Vagina (tissue), 2 donors: ENCODE measurements at regions not wholly inside any gene's neighbourhood (a gene's known extent, or its start where the extent isn't known, plus 50 kb on each side); places are given as distances from the start of the nearest gene placed in this dataset.

Experiments
- DNase-seq, 2 donors: peaks; one replicate each; pipeline ENCODE4 v3.0.0-alpha.2; 2017; ENCODE audit errors: extremely low spot score in 2 of 2
- H3K27ac ChIP-seq: fragments of 200-600 bp; sonication (generic); one replicate; pipeline ENCODE4 v1.5.1; 2019
- H3K27me3 ChIP-seq: fragments of 200-600 bp; sonication (generic); one replicate; pipeline ENCODE4 v1.5.1; 2019
- H3K36me3 ChIP-seq, 2 donors: fragments of 200-600 bp; sonication (generic); one replicate each; pipeline ENCODE4 v1.5.1; 2017 to 2019
- H3K4me1 ChIP-seq: fragments of 200-600 bp; sonication (generic); one replicate; pipeline ENCODE4 v1.5.1; 2019
- H3K4me3 ChIP-seq, 2 donors: fragments of 200-600 bp; sonication (generic); 1 replicate in 1 of 2; 2 replicates in 1 of 2; pipeline ENCODE4 v1.5.1; 2016 to 2019
- H3K9me3 ChIP-seq: fragments of 200-600 bp; sonication (generic); one replicate; pipeline ENCODE4 v1.5.1; 2019
- POLR2A ChIP-seq, 2 donors: fragments of 450-650 bp; IDR thresholded peaks; one replicate each; pipeline ENCODE4 v1.6.1; 2017; ENCODE audit warnings: antibody characterized with exemption in 2 of 2, mild to moderate bottlenecking in 2 of 2, moderate library complexity in 2 of 2
- POLR2AphosphoS5 ChIP-seq, 2 donors: sonication (generic); formaldehyde crosslinking; IDR thresholded peaks; one replicate each; pipeline ENCODE4 v1.9.0; 2017; ENCODE audit warnings: antibody characterized with exemption in 2 of 2, mild to moderate bottlenecking in 2 of 2, low read depth in 1 of 2; ENCODE audit not compliant: insufficient read depth in 1 of 2
- intact Hi-C: fragments of 100-400 bp; cut with DNase I; formaldehyde crosslinking; loops from one replicate; pipeline ENCODE4 v1.15.1; 2023
- TF ChIP-seq, protein P1 (sequence below), 3 experiments: fragments of 450-650 bp in 2 of 3; fragments of 200-600 bp in 1 of 3; sonication (generic) in 1 of 3; IDR thresholded peaks; one replicate each; pipeline ENCODE4 v1.5.1; 2017 to 2019; ENCODE audit warnings: antibody characterized with exemption in 3 of 3, mild to moderate bottlenecking in 2 of 3, moderate library complexity in 2 of 3

DNA sequence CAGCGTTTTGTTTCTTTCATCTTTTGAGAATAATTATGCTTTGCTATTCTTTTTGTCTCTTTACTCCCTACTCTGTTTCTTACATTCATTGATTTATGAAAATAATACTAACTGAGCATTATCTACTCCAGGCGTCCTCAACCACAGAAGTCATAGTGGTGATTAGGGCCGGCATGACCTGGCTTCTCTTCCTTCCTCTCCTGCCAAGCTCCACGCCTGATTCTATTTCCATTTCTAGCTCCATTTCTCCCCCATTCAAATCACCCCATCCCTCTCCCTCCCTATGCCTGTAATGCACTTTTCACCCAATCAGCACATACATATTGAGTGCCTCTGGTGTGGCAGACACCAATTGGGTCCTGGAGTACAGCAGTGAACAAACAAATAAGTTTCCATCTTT, 183.2 kb upstream of the GPR12 start:
- no peak for DNase-seq
- Histone ChIP-seq H3K27me3 (no peaks in the 10 kb centered on the region), H3K9me3 (no peaks in the 10 kb centered on the region), H3K4me1 (no peaks in the 10 kb centered on the region), H3K36me3 (no peaks in the 10 kb centered on the region), H3K27ac (no peak overlapping the region), H3K4me3 (no peak overlapping the region)
- TF ChIP-seq, protein P1, sequence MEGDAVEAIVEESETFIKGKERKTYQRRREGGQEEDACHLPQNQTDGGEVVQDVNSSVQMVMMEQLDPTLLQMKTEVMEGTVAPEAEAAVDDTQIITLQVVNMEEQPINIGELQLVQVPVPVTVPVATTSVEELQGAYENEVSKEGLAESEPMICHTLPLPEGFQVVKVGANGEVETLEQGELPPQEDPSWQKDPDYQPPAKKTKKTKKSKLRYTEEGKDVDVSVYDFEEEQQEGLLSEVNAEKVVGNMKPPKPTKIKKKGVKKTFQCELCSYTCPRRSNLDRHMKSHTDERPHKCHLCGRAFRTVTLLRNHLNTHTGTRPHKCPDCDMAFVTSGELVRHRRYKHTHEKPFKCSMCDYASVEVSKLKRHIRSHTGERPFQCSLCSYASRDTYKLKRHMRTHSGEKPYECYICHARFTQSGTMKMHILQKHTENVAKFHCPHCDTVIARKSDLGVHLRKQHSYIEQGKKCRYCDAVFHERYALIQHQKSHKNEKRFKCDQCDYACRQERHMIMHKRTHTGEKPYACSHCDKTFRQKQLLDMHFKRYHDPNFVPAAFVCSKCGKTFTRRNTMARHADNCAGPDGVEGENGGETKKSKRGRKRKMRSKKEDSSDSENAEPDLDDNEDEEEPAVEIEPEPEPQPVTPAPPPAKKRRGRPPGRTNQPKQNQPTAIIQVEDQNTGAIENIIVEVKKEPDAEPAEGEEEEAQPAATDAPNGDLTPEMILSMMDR (IDR thresholded peaks at IDR 0.05) = no peak
- no peak for TF ChIP-seq POLR2AphosphoS5 (IDR thresholded peaks at IDR 0.05; ENCODE audit: insufficient read depth in 1 of 2, low read depth in 1 of 2)
- no peak for TF ChIP-seq POLR2A (IDR thresholded peaks at IDR 0.05)
- intact Hi-C loops = no loop called here

DNA sequence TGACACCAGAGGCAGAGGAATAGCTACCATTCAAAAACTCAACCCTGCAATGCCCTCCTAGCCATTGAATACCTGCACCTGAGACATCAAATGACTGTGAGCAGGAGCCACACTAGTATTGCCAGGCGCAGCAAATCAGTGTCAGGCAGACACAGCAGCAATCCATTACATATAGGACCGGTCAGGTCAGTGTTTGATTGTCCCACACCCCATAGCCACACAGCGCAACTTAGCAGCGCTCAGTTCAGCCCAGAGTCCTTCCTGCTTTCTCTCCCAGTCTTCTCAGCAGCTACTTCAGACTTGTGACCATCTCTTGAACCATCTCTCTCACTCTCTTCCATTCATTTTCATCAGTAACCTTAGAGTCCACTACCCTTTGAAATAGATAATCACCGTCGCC, 181.6 kb upstream of the GPR12 start:
- H3K4me3 ChIP-seq = no peak overlapping the region
- intact Hi-C loops = no loop called here
- TF ChIP-seq, protein P1 (IDR thresholded peaks at IDR 0.05) = no peak
- TF ChIP-seq POLR2A (IDR thresholded peaks at IDR 0.05) (no peak), POLR2AphosphoS5 (IDR thresholded peaks at IDR 0.05; ENCODE audit: insufficient read depth in 1 of 2, low read depth in 1 of 2) (no peak)
- no peaks in the 10 kb centered on the region for H3K4me1 ChIP-seq
- H3K36me3 ChIP-seq = no peaks in the 10 kb centered on the region
- no peaks in the 10 kb centered on the region for H3K9me3 ChIP-seq
- no peak for DNase-seq
- no peak overlapping the region for H3K27ac ChIP-seq
- no peaks in the 10 kb centered on the region for H3K27me3 ChIP-seq

DNA sequence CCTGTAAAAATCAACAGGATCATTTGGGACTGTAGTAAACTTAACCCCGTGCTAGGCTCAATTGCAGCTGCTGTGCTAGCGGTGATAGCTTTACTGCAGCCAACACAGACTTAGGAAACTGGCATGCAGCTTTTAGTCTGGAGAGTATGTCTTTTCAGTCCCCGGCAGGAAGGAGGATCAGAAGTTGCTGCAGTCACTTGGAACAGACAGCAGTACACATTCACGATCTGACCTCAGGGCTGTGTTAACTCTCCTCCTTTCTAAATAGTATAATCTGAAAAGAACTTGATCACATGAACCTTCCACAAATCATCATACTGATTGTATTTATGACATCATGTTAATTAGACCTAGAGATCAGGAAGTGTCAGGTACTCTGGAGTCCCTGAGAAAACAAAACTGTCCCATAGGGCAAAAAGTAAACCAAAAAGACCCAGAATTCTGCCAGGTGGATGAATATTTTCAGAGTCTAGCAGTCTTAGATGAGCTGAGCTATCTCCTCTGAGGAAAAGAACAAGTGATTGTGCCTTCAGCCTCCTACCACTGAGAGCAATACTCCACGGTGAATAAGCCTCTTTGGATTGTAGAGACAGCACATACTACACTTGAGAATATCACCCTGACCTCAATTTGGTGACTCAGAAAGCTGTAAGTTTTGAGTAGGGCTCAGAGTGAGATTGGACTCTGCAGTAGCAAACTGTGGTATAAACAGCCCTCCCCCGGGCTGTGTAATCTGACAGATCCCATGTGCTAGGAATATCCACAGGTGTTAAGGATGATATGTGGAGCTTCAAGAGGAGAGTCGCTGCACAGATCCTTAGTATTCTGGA, 181.0 kb upstream of the GPR12 start:
- TF ChIP-seq POLR2AphosphoS5 (IDR thresholded peaks at IDR 0.05; ENCODE audit: insufficient read depth in 1 of 2, low read depth in 1 of 2) = no peak
- no peak for TF ChIP-seq POLR2A (IDR thresholded peaks at IDR 0.05)
- TF ChIP-seq, protein P1 (IDR thresholded peaks at IDR 0.05) = no peak
- Histone ChIP-seq H3K27me3 (no peaks in the 10 kb centered on the region), H3K36me3 (no peaks in the 10 kb centered on the region), H3K4me3 (no peak overlapping the region), H3K4me1 (no peaks in the 10 kb centered on the region), H3K27ac (no peak overlapping the region), H3K9me3 (no peaks in the 10 kb centered on the region)
- intact Hi-C loops = no loop called here
- no peak for DNase-seq

DNA sequence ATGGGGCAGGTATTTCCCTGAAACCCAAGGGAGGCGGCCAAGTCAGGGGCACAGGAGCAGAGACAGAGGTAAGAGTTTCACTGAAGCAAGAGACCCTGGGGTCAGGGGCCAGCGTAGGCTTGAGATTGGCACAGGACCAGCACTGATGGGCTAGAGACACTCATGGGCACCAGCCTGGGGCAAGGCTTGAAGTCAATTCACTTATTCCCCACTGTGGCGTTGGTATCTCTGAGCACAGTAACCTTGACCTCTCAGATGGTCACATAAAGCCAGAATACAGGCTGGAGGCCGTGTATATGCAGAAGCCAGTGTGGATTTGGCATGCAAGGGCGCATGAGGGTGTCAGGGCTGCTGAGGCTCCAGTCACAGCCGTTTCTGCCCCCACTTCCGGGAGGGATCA, 173.5 kb upstream of the GPR12 start:
- Histone ChIP-seq H3K9me3 (no peaks in the 10 kb centered on the region), H3K27ac (no peak overlapping the region), H3K27me3 (no peaks in the 10 kb centered on the region), H3K36me3 (no peaks in the 10 kb centered on the region), H3K4me3 (no peak overlapping the region), H3K4me1 (no peaks in the 10 kb centered on the region)
- TF ChIP-seq POLR2A (IDR thresholded peaks at IDR 0.05) (no peak), POLR2AphosphoS5 (IDR thresholded peaks at IDR 0.05; ENCODE audit: insufficient read depth in 1 of 2, low read depth in 1 of 2) (no peak)
- TF ChIP-seq, protein P1 (IDR thresholded peaks at IDR 0.05) = no peak
- no peak for DNase-seq
- intact Hi-C loops = no loop called here

DNA sequence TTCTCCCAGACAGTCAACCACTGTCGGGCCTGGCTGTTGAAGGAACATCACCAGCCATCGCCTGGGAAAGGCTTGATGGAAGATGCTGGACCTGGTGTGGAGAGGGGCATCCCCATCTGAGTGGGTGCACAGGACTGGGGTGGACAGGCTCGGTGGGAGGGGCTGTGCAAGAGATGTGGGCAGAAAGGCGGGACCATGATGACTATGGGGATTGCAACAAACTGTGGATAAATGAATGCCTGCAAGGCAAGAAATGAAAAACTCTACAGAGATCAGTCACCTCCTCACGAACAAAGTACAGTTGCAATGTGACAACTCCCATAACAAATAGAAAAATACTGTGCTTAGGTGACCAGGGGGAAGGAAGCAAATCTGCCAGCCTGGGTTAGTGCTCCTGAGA, 171.9 kb upstream of the GPR12 start:
- no peak for DNase-seq
- TF ChIP-seq, protein P1 (IDR thresholded peaks at IDR 0.05) = no peak
- TF ChIP-seq POLR2A (IDR thresholded peaks at IDR 0.05) = no peak
- no peaks in the 10 kb centered on the region for H3K27me3 ChIP-seq
- H3K4me1 ChIP-seq = no peaks in the 10 kb centered on the region
- H3K9me3 ChIP-seq = no peaks in the 10 kb centered on the region
- no peak overlapping the region for H3K27ac ChIP-seq
- intact Hi-C loops = no loop called here
- no peaks in the 10 kb centered on the region for H3K36me3 ChIP-seq
- H3K4me3 ChIP-seq = no peak overlapping the region
